ENCODE measurements at regions not wholly inside any gene's neighbourhood (a gene's known extent, or its start where the extent isn't known, plus 50 kb on each side); places are given as distances from the start of the nearest gene placed in this dataset.

DNA sequence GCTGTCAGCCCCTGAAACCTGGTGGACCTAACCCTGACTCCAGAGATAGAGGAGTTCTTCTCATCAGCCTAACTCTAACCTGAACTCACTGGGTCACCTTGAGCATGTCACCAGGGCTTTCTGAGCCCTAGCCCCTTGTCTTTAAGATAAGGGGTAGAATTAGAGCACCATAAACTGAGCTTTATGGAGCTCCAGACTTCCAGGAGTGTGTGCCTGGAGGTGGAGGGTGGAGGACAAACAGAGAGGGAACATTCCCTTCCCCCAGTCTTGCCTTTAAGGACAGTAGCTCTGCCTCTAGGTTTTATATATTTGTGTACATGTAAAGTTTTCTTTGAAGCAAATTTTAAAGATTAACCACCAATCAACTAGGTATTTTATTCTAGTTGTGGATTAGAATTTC is 83.9 kb upstream of the PACRGL start:
- intact Hi-C loops (cut with DNase I), result no loop called here
- H3K4me3 ChIP-seq, result no peak overlapping the region
- H3K27ac ChIP-seq, result peak overlapping the region; percentile 36
- no peak for DNase-seq
- TF ChIP-seq, protein P1, sequence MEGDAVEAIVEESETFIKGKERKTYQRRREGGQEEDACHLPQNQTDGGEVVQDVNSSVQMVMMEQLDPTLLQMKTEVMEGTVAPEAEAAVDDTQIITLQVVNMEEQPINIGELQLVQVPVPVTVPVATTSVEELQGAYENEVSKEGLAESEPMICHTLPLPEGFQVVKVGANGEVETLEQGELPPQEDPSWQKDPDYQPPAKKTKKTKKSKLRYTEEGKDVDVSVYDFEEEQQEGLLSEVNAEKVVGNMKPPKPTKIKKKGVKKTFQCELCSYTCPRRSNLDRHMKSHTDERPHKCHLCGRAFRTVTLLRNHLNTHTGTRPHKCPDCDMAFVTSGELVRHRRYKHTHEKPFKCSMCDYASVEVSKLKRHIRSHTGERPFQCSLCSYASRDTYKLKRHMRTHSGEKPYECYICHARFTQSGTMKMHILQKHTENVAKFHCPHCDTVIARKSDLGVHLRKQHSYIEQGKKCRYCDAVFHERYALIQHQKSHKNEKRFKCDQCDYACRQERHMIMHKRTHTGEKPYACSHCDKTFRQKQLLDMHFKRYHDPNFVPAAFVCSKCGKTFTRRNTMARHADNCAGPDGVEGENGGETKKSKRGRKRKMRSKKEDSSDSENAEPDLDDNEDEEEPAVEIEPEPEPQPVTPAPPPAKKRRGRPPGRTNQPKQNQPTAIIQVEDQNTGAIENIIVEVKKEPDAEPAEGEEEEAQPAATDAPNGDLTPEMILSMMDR (IDR thresholded peaks at IDR 0.05), result no peak
- no peaks in the 10 kb centered on the region for H3K9me3 ChIP-seq
- H3K27me3 ChIP-seq, result no peaks in the 10 kb centered on the region
- no peak for ATAC-seq
- H3K36me3 ChIP-seq, result no peaks in the 10 kb centered on the region
- H3K4me1 ChIP-seq, result peaks cover 21% of the 10 kb centered on the region

DNA sequence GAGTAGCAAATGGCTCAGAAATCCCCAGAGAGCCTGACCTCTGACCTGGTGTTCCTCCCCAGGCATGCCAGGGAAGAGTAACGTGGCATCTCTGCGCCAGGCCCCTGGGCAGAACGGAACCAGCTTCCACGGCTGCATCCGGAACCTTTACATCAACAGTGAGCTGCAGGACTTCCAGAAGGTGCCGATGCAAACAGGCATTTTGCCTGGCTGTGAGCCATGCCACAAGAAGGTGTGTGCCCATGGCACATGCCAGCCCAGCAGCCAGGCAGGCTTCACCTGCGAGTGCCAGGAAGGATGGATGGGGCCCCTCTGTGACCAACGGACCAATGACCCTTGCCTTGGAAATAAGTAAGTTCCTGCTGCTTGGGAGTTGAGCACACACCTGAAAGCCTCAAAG is 83.4 kb upstream of the PACRGL start:
- TF ChIP-seq, protein P1 (IDR thresholded peaks at IDR 0.05), result no peak
- Histone ChIP-seq H3K4me1 (peaks cover 22% of the 10 kb centered on the region), H3K36me3 (no peaks in the 10 kb centered on the region), H3K27ac (peak overlapping the region; percentile 36), H3K27me3 (no peaks in the 10 kb centered on the region), H3K9me3 (no peaks in the 10 kb centered on the region), H3K4me3 (no peak overlapping the region)
- no peak for DNase-seq
- no peak for ATAC-seq
- intact Hi-C loops (cut with DNase I), result no loop called here

DNA sequence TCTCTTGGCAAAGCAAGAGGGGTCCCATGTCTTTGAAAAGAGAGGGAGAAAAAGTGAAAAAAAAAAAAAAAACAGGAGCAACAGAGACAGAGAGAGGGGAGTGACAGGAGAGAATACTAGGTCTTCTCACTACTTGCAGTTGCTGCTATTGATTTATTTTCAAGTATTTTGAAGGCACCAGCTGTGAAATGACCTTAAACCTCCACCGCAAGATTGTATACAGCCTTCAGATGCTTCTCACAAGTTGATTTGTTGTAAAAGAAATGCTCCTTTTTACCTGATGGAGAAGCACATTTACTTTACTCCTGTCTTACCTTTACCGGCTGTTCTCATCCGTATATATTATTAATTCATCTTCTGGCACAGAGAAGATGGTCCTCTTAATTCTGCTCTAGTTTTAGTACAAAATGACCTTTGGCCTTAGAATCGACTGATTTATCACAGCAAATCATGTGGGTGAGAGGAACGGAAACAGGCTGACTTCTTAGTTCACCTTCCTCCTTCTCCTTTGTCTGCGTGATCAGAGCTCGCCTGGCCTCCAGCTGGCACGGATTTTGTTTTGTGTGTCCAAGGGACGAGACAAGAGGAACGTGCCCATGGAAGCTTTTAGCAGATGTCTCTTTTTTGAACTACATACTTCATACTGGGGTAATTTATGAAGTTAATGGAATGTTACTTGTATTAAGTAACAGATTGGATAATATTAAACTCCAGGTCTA is 82.4 kb upstream of the PACRGL start:
- intact Hi-C loops (cut with DNase I), result no loop called here
- H3K27ac ChIP-seq, result peak overlapping the region; percentile 31
- peak; percentile 82 for ATAC-seq
- H3K4me1 ChIP-seq, result peaks cover 22% of the 10 kb centered on the region
- H3K4me3 ChIP-seq, result no peak overlapping the region
- DNase-seq, result peak; percentile 72
- TF ChIP-seq, protein P1 (IDR thresholded peaks at IDR 0.05), result no peak
- H3K36me3 ChIP-seq, result no peaks in the 10 kb centered on the region
- H3K27me3 ChIP-seq, result no peaks in the 10 kb centered on the region
- no peaks in the 10 kb centered on the region for H3K9me3 ChIP-seq

DNA sequence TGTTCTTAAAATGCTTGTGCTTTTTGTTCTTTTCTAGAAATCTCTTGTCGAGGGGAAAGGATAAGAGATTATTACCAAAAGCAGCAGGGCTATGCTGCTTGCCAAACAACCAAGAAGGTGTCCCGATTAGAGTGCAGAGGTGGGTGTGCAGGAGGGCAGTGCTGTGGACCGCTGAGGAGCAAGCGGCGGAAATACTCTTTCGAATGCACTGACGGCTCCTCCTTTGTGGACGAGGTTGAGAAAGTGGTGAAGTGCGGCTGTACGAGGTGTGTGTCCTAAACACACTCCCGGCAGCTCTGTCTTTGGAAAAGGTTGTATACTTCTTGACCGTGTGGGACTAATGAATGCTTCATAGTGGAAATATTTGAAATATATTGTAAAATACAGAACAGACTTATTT is 81.5 kb upstream of the PACRGL start:
- Histone ChIP-seq H3K9me3 (no peaks in the 10 kb centered on the region), H3K27me3 (no peaks in the 10 kb centered on the region), H3K27ac (peak overlapping the region; percentile 31), H3K4me1 (peaks cover 22% of the 10 kb centered on the region), H3K4me3 (no peak overlapping the region), H3K36me3 (no peaks in the 10 kb centered on the region)
- ATAC-seq (no peak), DNase-seq (no peak)
- TF ChIP-seq, protein P1 (IDR thresholded peaks at IDR 0.05), result no peak
- intact Hi-C loops (cut with DNase I), result no loop called here

GRCh38 chr4:20621476-20621875 is 78.8 kb upstream of the PACRGL start:
- intact Hi-C loops (cut with DNase I), result no loop called here
- TF ChIP-seq, protein P1 (IDR thresholded peaks at IDR 0.05), result no peak
- ATAC-seq, result no peak
- H3K27me3 ChIP-seq, result no peaks in the 10 kb centered on the region
- H3K27ac ChIP-seq, result no peak overlapping the region
- no peaks in the 10 kb centered on the region for H3K9me3 ChIP-seq
- no peaks in the 10 kb centered on the region for H3K36me3 ChIP-seq
- H3K4me1 ChIP-seq, result peaks cover 16% of the 10 kb centered on the region
- no peak overlapping the region for H3K4me3 ChIP-seq
- no peak for DNase-seq

- peaks cover 11% of the 10 kb centered on the region for H3K4me1 ChIP-seq
- no peaks in the 10 kb centered on the region for H3K9me3 ChIP-seq
- no peak overlapping the region for H3K4me3 ChIP-seq
- ATAC-seq, result no peak
- intact Hi-C loops (cut with DNase I), result no loop called here
- H3K36me3 ChIP-seq, result no peaks in the 10 kb centered on the region
- DNase-seq, result no peak
- no peaks in the 10 kb centered on the region for H3K27me3 ChIP-seq
- H3K27ac ChIP-seq, result no peak overlapping the region
- TF ChIP-seq, protein P1 (IDR thresholded peaks at IDR 0.05), result no peak
Observed at GRCh38 chr4:20622701-20623100, 77.6 kb upstream of the PACRGL start.
